ENCODE measurements at regions not wholly inside any gene's neighbourhood (a gene's known extent, or its start where the extent isn't known, plus 50 kb on each side); places are given as distances from the start of the nearest gene placed in this dataset.

DNA sequence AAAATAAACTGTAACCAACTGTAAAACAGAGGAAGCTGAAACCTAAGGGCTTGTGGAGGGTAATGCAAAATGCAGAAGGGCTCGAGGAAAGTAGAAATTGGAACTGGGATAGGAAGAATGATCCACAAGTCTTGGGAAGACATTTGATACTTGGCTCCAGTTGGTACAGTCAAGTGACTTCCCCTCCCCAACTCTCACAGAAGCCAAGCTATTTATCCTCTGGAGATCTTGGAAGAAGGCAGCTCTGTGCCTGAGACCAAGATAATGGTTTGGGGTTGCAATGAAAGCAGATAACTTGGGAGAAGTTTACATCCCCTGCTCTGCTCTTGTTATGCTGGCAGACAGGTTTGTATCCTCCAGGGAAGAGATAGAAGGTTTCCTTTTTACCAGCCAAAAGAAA, 198.9 kb upstream of the ZC3H12C start:
- Histone ChIP-seq H3K4me1 (ENCODE audit: control insufficient read depth, insufficient read depth, low read length) (no peaks in the 10 kb centered on the region), H3K9me3 (replicated peaks; ENCODE audit: control insufficient read depth, insufficient read depth, low read length) (peaks cover 1% of the 10 kb centered on the region; the same call in 1 of the 3 replicates), H3K79me2 (ENCODE audit: control insufficient read depth, insufficient read depth, low read length) (no peaks in the 10 kb centered on the region), H3K9ac (ENCODE audit: control insufficient read depth, insufficient read depth, low read length) (no peak overlapping the region), H3K27ac (ENCODE audit: control insufficient read depth, insufficient read depth) (no peak overlapping the region), H3K4me3 (no peak overlapping the region), H3K4me2 (ENCODE audit: control insufficient read depth, insufficient read depth) (no peak overlapping the region), H4K20me1 (ENCODE audit: control insufficient read depth, insufficient read depth) (no peaks in the 10 kb centered on the region), H2AFZ (ENCODE audit: control insufficient read depth, low read depth, low read length) (no peak overlapping the region), H3K36me3 (ENCODE audit: control insufficient read depth in 2 of 2, insufficient read depth in 2 of 2, low read length in 1 of 2) (no peaks in the 10 kb centered on the region), H3K27me3 (replicated peaks in 1 of 2; ENCODE audit: control insufficient read depth in 2 of 2, insufficient read depth in 2 of 2, low read length in 1 of 2) (no peaks in the 10 kb centered on the region; a peak in 1 of 4 replicates)
- no peak for ATAC-seq
- in situ Hi-C loops (cut with MboI) (no loop called here), intact Hi-C loops (cut with micrococcal nuclease; ENCODE audit: unreplicated experiment) (no loop called here)
- CTCF ChIA-PET = no interaction called here
- DNase-seq (ENCODE audit: low read depth, low spot score) = no peak
- SMC1A ChIA-PET (ENCODE audit: uncharacterized antibody, unreplicated experiment) = interaction anchor here (1.0 to 1.6 kb wide), 2 partner anchors 30 to 45 kb away, joined by 3 to 4 read pairs; no protein-coding TSS in a partner anchor
- 0% methylated on average over 1 of the region's 1 CpG for WGBS (ENCODE audit: insufficient coverage, insufficient replicate concordance, low lambda C conversion rate, missing lambda C conversion rate)
- POLR2A ChIA-PET = no interaction called here
- no peak for FAIRE-seq
- RAD21 ChIA-PET (ENCODE audit: unreplicated experiment) = no interaction called here
- BruUV-seq (replicated peaks) = no TSS peak
- TF ChIP-seq BCL11A (IDR thresholded peaks at IDR 0.05; ENCODE audit: low read depth, low read length) = no peak
- TF ChIP-seq ZNF274 (IDR thresholded peaks at IDR 0.05; ENCODE audit: insufficient read depth, insufficient read length) = no peak
- TF ChIP-seq, protein P1, sequence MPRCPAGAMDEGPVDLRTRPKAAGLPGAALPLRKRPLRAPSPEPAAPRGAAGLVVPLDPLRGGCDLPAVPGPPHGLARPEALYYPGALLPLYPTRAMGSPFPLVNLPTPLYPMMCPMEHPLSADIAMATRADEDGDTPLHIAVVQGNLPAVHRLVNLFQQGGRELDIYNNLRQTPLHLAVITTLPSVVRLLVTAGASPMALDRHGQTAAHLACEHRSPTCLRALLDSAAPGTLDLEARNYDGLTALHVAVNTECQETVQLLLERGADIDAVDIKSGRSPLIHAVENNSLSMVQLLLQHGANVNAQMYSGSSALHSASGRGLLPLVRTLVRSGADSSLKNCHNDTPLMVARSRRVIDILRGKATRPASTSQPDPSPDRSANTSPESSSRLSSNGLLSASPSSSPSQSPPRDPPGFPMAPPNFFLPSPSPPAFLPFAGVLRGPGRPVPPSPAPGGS (IDR thresholded peaks at IDR 0.05; ENCODE audit: borderline replicate concordance, insufficient read depth, low read depth, low read length, poor library complexity, severe bottlenecking) = no peak
- TF ChIP-seq BRCA1 (IDR thresholded peaks at IDR 0.05; ENCODE audit: low read depth, low read length) = no peak
- TF ChIP-seq NR2C1 (IDR thresholded peaks at IDR 0.05) = no peak
- no peak for TF ChIP-seq KLF5 (IDR thresholded peaks at IDR 0.05; ENCODE audit: partially characterized antibody)
- no peak for TF ChIP-seq EZH2 (IDR thresholded peaks at IDR 0.05; ENCODE audit: borderline replicate concordance, control insufficient read depth, low read depth, low read length)
- no peak for TF ChIP-seq PRDM15 (CRISPR knock-in tag; IDR thresholded peaks at IDR 0.05)
- no peak for TF ChIP-seq IRF3 (IDR thresholded peaks at IDR 0.05)
- no peak for TF ChIP-seq ATF2 (IDR thresholded peaks at IDR 0.05; ENCODE audit: low read length)
- TF ChIP-seq TCF3 (IDR thresholded peaks at IDR 0.05; ENCODE audit: borderline replicate concordance, insufficient read depth, low read depth, low read length) = no peak
- no peak for TF ChIP-seq NFIC (IDR thresholded peaks at IDR 0.05; ENCODE audit: low read depth, low read length)
- no peak for TF ChIP-seq GATAD2B (conservative IDR thresholded peaks at IDR 0.05; ENCODE audit: low read depth)
- TF ChIP-seq ZNF24 (IDR thresholded peaks at IDR 0.05) = no peak
- TF ChIP-seq NRF1 (conservative IDR thresholded peaks at IDR 0.05; ENCODE audit: low read depth, low read length) = no peak
- TF ChIP-seq, protein P2, sequence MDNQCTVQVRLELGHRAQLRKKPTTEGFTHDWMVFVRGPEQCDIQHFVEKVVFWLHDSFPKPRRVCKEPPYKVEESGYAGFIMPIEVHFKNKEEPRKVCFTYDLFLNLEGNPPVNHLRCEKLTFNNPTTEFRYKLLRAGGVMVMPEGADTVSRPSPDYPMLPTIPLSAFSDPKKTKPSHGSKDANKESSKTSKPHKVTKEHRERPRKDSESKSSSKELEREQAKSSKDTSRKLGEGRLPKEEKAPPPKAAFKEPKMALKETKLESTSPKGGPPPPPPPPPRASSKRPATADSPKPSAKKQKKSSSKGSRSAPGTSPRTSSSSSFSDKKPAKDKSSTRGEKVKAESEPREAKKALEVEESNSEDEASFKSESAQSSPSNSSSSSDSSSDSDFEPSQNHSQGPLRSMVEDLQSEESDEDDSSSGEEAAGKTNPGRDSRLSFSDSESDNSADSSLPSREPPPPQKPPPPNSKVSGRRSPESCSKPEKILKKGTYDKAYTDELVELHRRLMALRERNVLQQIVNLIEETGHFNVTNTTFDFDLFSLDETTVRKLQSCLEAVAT (IDR thresholded peaks at IDR 0.05) = no peak
- no peak for TF ChIP-seq HCFC1 (IDR thresholded peaks at IDR 0.05; ENCODE audit: low read length)
